Fibroblast of lung (primary cell): ENCODE measurements at regions not wholly inside any gene's neighbourhood (a gene's known extent, or its start where the extent isn't known, plus 50 kb on each side); places are given as distances from the start of the nearest gene placed in this dataset.

Experiments
- DNase-seq, 2 donors: peaks; one replicate each; pipeline versions ENCODE4 v3.0.0 to v3.0.0-alpha.2; 2010; ENCODE audit warnings: low read depth in 2 of 2
- H2AFZ ChIP-seq: 2 replicates; pipeline ENCODE4 v1.5.1; 2012; ENCODE audit warnings: low read length, control low read depth, inconsistent platforms
- H3K27ac ChIP-seq: 2 replicates; pipeline ENCODE4 v1.5.1; 2011; ENCODE audit warnings: low read length, control low read depth; ENCODE audit not compliant: insufficient read depth
- H3K27me3 ChIP-seq: 2 replicates; pipeline ENCODE4 v1.5.1; 2011; ENCODE audit warnings: mild to moderate bottlenecking, low read length; ENCODE audit not compliant: control insufficient read depth, insufficient read depth
- H3K36me3 ChIP-seq: 2 replicates; pipeline ENCODE4 v1.5.1; 2011; ENCODE audit warnings: low read length; ENCODE audit not compliant: control insufficient read depth, insufficient read depth
- H3K4me1 ChIP-seq: 2 replicates; pipeline ENCODE4 v1.5.1; 2011; ENCODE audit warnings: low read length; ENCODE audit not compliant: control insufficient read depth, insufficient read depth; ENCODE audit errors: extremely low read depth
- H3K4me2 ChIP-seq: 2 replicates; pipeline ENCODE4 v1.5.1; 2011; ENCODE audit warnings: low read length, control low read depth; ENCODE audit not compliant: insufficient read depth; ENCODE audit errors: extremely low read depth
- H3K4me3 ChIP-seq, 4 experiments: fragments of 200-600 bp in 1 of 4; sonication (generic) in 1 of 4; replicated peaks in 1 of 4; 2 replicates each; pipeline ENCODE4 v1.5.1; 2011 to 2016; ENCODE audit warnings: low read length in 4 of 4, low read depth in 3 of 4, mild to moderate bottlenecking in 3 of 4, control low read depth in 2 of 4, inconsistent platforms in 1 of 4, mixed read lengths in 1 of 4; ENCODE audit not compliant: insufficient read depth in 1 of 4; ENCODE audit errors: control extremely low read depth in 1 of 4
- H3K79me2 ChIP-seq: 2 replicates; pipeline ENCODE4 v1.5.1; 2012; ENCODE audit warnings: mild to moderate bottlenecking, low read length, inconsistent platforms; ENCODE audit not compliant: control insufficient read depth, insufficient read depth
- H3K9ac ChIP-seq: 2 replicates; pipeline ENCODE4 v1.5.1; 2011; ENCODE audit warnings: mild to moderate bottlenecking, low read length, control low read depth; ENCODE audit not compliant: insufficient read depth
- H3K9me3 ChIP-seq: 2 replicates; pipeline ENCODE4 v1.5.1; 2012; ENCODE audit warnings: low read depth, low read length; ENCODE audit not compliant: control insufficient read depth, insufficient read depth
- H4K20me1 ChIP-seq: 2 replicates; pipeline ENCODE4 v1.5.1; 2011; ENCODE audit warnings: low read length; ENCODE audit not compliant: control insufficient read depth, insufficient read depth; ENCODE audit errors: extremely low read depth
- EZH2 ChIP-seq: IDR thresholded peaks from 2 replicates; pipeline ENCODE4 v1.5.1; 2012; ENCODE audit warnings: low read length, control low read depth, mild to moderate bottlenecking; ENCODE audit errors: missing control alignments
- TF ChIP-seq, protein P1 (sequence below), 2 donors: IDR thresholded peaks in 1 of 2; conservative IDR thresholded peaks in 1 of 2; 1 replicate in 1 of 2; 2 replicates in 1 of 2; pipeline ENCODE4 v1.5.1; 2011 to 2012; ENCODE audit warnings: low read length in 2 of 2, control low read depth in 1 of 2, inconsistent platforms in 1 of 2, low read depth in 1 of 2, mild to moderate bottlenecking in 1 of 2

DNA sequence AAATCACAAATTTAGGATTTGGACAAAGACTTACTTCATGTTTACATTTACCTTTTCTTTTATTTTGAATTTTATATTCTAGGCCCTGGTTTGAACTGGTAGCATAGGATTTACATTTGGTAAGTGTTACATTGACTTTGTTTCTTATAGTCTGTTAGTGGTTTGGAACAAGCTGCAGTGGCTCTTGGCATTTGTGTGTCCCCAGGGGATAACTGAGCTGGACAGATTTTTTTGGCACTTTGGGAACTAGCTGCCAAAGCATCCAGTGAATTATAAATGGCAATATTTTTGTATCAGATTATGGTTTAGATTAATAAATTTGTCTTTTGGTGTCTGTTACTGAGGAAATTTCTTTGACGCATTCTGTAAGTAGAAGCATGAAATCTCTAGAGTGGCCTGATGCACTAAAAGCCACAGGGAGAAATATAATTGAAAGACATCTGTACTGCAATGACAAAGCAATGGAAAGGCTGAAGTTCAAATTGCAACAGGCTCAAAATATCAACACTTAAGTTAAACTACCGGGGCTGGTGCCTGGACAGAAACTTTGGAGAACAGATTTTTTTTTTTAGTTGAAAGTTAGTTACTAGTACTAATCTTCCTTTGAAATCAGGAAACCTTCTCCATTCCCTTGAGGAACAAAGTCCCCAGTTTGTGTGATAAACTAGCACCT, 107.6 kb upstream of the PLCXD3 start:
- no peaks in the 10 kb centered on the region for H3K9me3 ChIP-seq
- no peak for DNase-seq
- no peaks in the 10 kb centered on the region for H3K4me1 ChIP-seq
- H3K27ac ChIP-seq: no peak overlapping the region
- H3K4me2 ChIP-seq: no peak overlapping the region
- no peaks in the 10 kb centered on the region for H4K20me1 ChIP-seq
- H3K79me2 ChIP-seq: no peaks in the 10 kb centered on the region
- H3K9ac ChIP-seq: no peak overlapping the region
- H2AFZ ChIP-seq: no peak overlapping the region
- H3K27me3 ChIP-seq: no peaks in the 10 kb centered on the region
- no peak for TF ChIP-seq EZH2
- TF ChIP-seq, protein P1, sequence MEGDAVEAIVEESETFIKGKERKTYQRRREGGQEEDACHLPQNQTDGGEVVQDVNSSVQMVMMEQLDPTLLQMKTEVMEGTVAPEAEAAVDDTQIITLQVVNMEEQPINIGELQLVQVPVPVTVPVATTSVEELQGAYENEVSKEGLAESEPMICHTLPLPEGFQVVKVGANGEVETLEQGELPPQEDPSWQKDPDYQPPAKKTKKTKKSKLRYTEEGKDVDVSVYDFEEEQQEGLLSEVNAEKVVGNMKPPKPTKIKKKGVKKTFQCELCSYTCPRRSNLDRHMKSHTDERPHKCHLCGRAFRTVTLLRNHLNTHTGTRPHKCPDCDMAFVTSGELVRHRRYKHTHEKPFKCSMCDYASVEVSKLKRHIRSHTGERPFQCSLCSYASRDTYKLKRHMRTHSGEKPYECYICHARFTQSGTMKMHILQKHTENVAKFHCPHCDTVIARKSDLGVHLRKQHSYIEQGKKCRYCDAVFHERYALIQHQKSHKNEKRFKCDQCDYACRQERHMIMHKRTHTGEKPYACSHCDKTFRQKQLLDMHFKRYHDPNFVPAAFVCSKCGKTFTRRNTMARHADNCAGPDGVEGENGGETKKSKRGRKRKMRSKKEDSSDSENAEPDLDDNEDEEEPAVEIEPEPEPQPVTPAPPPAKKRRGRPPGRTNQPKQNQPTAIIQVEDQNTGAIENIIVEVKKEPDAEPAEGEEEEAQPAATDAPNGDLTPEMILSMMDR (conservative IDR thresholded peaks at IDR 0.05 in 1 of 2, IDR thresholded peaks at IDR 0.05 in 1 of 2; ENCODE audit: low read depth in 1 of 2, low read length in 2 of 2): no peak
- no peak overlapping the region for H3K4me3 ChIP-seq
- H3K36me3 ChIP-seq: no peaks in the 10 kb centered on the region

- TF ChIP-seq, protein P1 (conservative IDR thresholded peaks at IDR 0.05 in 1 of 2, IDR thresholded peaks at IDR 0.05 in 1 of 2; ENCODE audit: low read depth in 1 of 2, low read length in 2 of 2): no peak
- TF ChIP-seq EZH2: no peak
- Histone ChIP-seq H3K9me3 (no peaks in the 10 kb centered on the region), H3K79me2 (no peaks in the 10 kb centered on the region), H3K4me1 (no peaks in the 10 kb centered on the region), H3K9ac (no peak overlapping the region), H3K27ac (no peak overlapping the region), H2AFZ (no peak overlapping the region), H3K36me3 (no peaks in the 10 kb centered on the region), H3K4me2 (no peak overlapping the region), H4K20me1 (no peaks in the 10 kb centered on the region), H3K27me3 (no peaks in the 10 kb centered on the region), H3K4me3 (no peak overlapping the region)
- no peak for DNase-seq
These were observed 100.0 kb upstream of the PLCXD3 start for GRCh38 chr5:41610386-41610785.

DNA sequence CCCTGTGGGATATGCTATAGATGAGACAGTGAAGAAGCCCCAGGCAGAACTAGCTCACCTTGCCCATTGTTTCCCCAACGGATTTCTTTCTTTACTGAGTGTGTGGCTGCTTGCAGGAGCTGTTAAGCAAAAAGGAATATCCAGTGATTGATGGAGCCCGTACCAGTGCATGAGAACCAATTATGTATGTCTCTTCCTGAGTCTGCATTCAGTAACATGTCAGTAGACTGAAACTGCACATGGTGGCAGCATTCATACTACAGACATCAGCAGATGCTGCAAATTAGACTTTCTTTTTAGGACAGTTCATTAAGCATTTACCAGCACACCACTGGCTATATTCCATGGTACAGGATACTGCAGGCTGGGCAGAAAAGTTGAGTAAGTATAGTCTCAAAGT, 90.3 kb upstream of the PLCXD3 start:
- no peaks in the 10 kb centered on the region for H3K27me3 ChIP-seq
- no peak overlapping the region for H3K4me2 ChIP-seq
- no peaks in the 10 kb centered on the region for H3K4me1 ChIP-seq
- no peak overlapping the region for H3K27ac ChIP-seq
- H3K79me2 ChIP-seq: no peaks in the 10 kb centered on the region
- no peaks in the 10 kb centered on the region for H3K36me3 ChIP-seq
- H3K9ac ChIP-seq: no peak overlapping the region
- no peak for TF ChIP-seq EZH2
- TF ChIP-seq, protein P1 (conservative IDR thresholded peaks at IDR 0.05 in 1 of 2, IDR thresholded peaks at IDR 0.05 in 1 of 2; ENCODE audit: low read depth in 1 of 2, low read length in 2 of 2): no peak
- H2AFZ ChIP-seq: no peak overlapping the region
- H4K20me1 ChIP-seq: no peaks in the 10 kb centered on the region
- H3K9me3 ChIP-seq: no peaks in the 10 kb centered on the region
- no peak overlapping the region for H3K4me3 ChIP-seq
- DNase-seq: no peak
